ENCODE measurements at regions not wholly inside any gene's neighbourhood (a gene's known extent, or its start where the extent isn't known, plus 50 kb on each side); places are given as distances from the start of the nearest gene placed in this dataset.

GRCh38 chr7:131606346-131607290 lies 50.2 kb upstream of the PODXL start:
- TF ChIP-seq CTCF (IDR thresholded peaks at IDR 0.05) (no peak), EP300 (IDR thresholded peaks at IDR 0.05) (no peak), POLR2A (IDR thresholded peaks at IDR 0.05) (no peak)
